MM.1S (cell line): ENCODE measurements at regions not wholly inside any gene's neighbourhood (a gene's known extent, or its start where the extent isn't known, plus 50 kb on each side); places are given as distances from the start of the nearest gene placed in this dataset.

Experiments used
- DNase-seq: peaks from one replicate; pipeline ENCODE4 v3.0.0-alpha.2; 2015
- H2AFZ ChIP-seq: fragments of 300-600 bp; sonication (generic); 2 replicates; pipeline ENCODE4 v1.6.0; 2016; ENCODE audit warnings: antibody characterized with exemption, low read length
- H3F3A ChIP-seq: fragments of 300-600 bp; sonication (generic); 2 replicates; pipeline ENCODE4 v1.6.1; 2016; ENCODE audit warnings: mild to moderate bottlenecking, antibody characterized with exemption, low read length, moderate library complexity, mixed read lengths; ENCODE audit not compliant: insufficient read depth
- H3K27ac ChIP-seq: fragments of 300-600 bp; sonication (generic); 2 replicates; pipeline ENCODE4 v1.5.1; 2016; ENCODE audit warnings: mild to moderate bottlenecking, low read length
- H3K27me3 ChIP-seq: fragments of 300-600 bp; sonication (generic); replicated peaks from 2 replicates; pipeline ENCODE4 v1.6.0; 2016; ENCODE audit warnings: low read length; ENCODE audit not compliant: insufficient read depth
- H3K36me3 ChIP-seq: fragments of 300-600 bp; sonication (generic); replicated peaks from 2 replicates; pipeline ENCODE4 v1.6.1; 2016; ENCODE audit warnings: mild to moderate bottlenecking, low read length, mixed read lengths; ENCODE audit not compliant: insufficient read depth
- H3K4me1 ChIP-seq: fragments of 300-600 bp; sonication (generic); 2 replicates; pipeline ENCODE4 v1.6.1; 2016; ENCODE audit warnings: low read length, mixed read lengths
- H3K4me2 ChIP-seq: fragments of 300-600 bp; sonication (generic); 2 replicates; pipeline ENCODE4 v1.6.0; 2016; ENCODE audit warnings: low read depth, low read length
- H3K4me3 ChIP-seq: fragments of 300-600 bp; sonication (generic); 2 replicates; pipeline ENCODE4 v1.5.1; 2016; ENCODE audit warnings: low read length, mixed read lengths
- H3K79me2 ChIP-seq: fragments of 300-600 bp; sonication (generic); 2 replicates; pipeline ENCODE4 v1.6.1; 2016; ENCODE audit warnings: mixed run types, low read length, mixed read lengths
- H3K9ac ChIP-seq: fragments of 300-600 bp; sonication (generic); 2 replicates; pipeline ENCODE4 v1.6.1; 2016; ENCODE audit warnings: low read length, mixed read lengths
- H3K9me2 ChIP-seq: fragments of 300-600 bp; sonication (generic); replicated peaks from 2 replicates; pipeline ENCODE4 v1.6.1; 2016; ENCODE audit warnings: mild to moderate bottlenecking, low read length, mixed read lengths; ENCODE audit not compliant: insufficient read depth
- H3K9me3 ChIP-seq: fragments of 300-600 bp; sonication (generic); replicated peaks from 2 replicates; pipeline ENCODE4 v1.6.1; 2016; ENCODE audit warnings: mild to moderate bottlenecking, low read length, mixed read lengths; ENCODE audit not compliant: insufficient read depth
- H4K20me1 ChIP-seq: fragments of 300-600 bp; sonication (generic); 2 replicates; pipeline ENCODE4 v1.6.1; 2016; ENCODE audit warnings: mild to moderate bottlenecking, low read length, moderate library complexity, mixed read lengths; ENCODE audit not compliant: insufficient read depth
- CTCF ChIP-seq: fragments of 300-600 bp; sonication (generic); IDR thresholded peaks from 2 replicates; pipeline ENCODE4 v1.5.1; 2016; ENCODE audit warnings: antibody characterized with exemption, low read length, mixed read lengths
- EZH2 ChIP-seq: fragments of 300-600 bp; sonication (generic); optimal IDR thresholded peaks from 2 replicates; pipeline ENCODE3; 2017; ENCODE audit warnings: low read depth, mild to moderate bottlenecking, antibody characterized with exemption, low read length, mixed read lengths
- EZH2phosphoT487 ChIP-seq: fragments of 300-600 bp; sonication (generic); IDR thresholded peaks from 2 replicates; pipeline ENCODE4 v1.6.1; 2018; ENCODE audit warnings: antibody characterized with exemption, low read length

GRCh38 chr15:85860394-85861161 lies 65.9 kb upstream of the KLHL25 start:
- TF ChIP-seq EZH2phosphoT487, result no peak
- no peak for TF ChIP-seq EZH2
- TF ChIP-seq CTCF, result no peak
- Histone ChIP-seq H3K9me2 (no peaks in the 10 kb centered on the region), H3K9me3 (no peaks in the 10 kb centered on the region), H3F3A (peaks cover 17% of the 10 kb centered on the region; the same call in 1 of the 2 replicates), H4K20me1 (no peaks in the 10 kb centered on the region), H3K4me3 (no peak overlapping the region), H3K36me3 (no peaks in the 10 kb centered on the region), H3K4me1 (peaks cover 15% of the 10 kb centered on the region), H3K27ac (no peak overlapping the region), H3K4me2 (no peak overlapping the region), H3K9ac (no peak overlapping the region), H3K27me3 (no peaks in the 10 kb centered on the region), H2AFZ (no peak overlapping the region), H3K79me2 (no peaks in the 10 kb centered on the region)
- no peak for DNase-seq

- TF ChIP-seq EZH2phosphoT487 (no peak), CTCF (peak; percentile 77), EZH2 (no peak)
- Histone ChIP-seq H3K4me2 (no peak overlapping the region), H3K4me1 (peaks cover 11% of the 10 kb centered on the region), H3F3A (peaks cover 4% of the 10 kb centered on the region; the same call in 1 of the 2 replicates), H2AFZ (no peak overlapping the region), H3K36me3 (no peaks in the 10 kb centered on the region), H3K27me3 (no peaks in the 10 kb centered on the region), H4K20me1 (no peaks in the 10 kb centered on the region), H3K4me3 (no peak overlapping the region), H3K27ac (no peak overlapping the region), H3K9me3 (no peaks in the 10 kb centered on the region), H3K9me2 (no peaks in the 10 kb centered on the region), H3K9ac (no peak overlapping the region), H3K79me2 (no peaks in the 10 kb centered on the region)
- DNase-seq, result peak; percentile 33
Measured at GRCh38 chr15:85865070-85865684, 70.5 kb upstream of the KLHL25 start.

- H3K27me3 ChIP-seq, result no peaks in the 10 kb centered on the region
- H2AFZ ChIP-seq, result no peak overlapping the region
- no peak overlapping the region for H3K27ac ChIP-seq
- H3K36me3 ChIP-seq, result no peaks in the 10 kb centered on the region
- no peaks in the 10 kb centered on the region for H3K9me2 ChIP-seq
- H3K4me3 ChIP-seq, result no peak overlapping the region
- no peak for DNase-seq
- H3K9me3 ChIP-seq, result no peaks in the 10 kb centered on the region
- no peak overlapping the region for H3K9ac ChIP-seq
- peaks cover 11% of the 10 kb centered on the region for H3K4me1 ChIP-seq
- H3F3A ChIP-seq, result peaks cover 4% of the 10 kb centered on the region; the same call in 1 of the 2 replicates
- H3K4me2 ChIP-seq, result no peak overlapping the region
- H4K20me1 ChIP-seq, result no peaks in the 10 kb centered on the region
- no peaks in the 10 kb centered on the region for H3K79me2 ChIP-seq
- no peak for TF ChIP-seq EZH2phosphoT487
- TF ChIP-seq EZH2, result no peak
- no peak for TF ChIP-seq CTCF
Measured at GRCh38 chr15:85867250-85867649, 72.5 kb upstream of the KLHL25 start.
